Testis (tissue), 2 donors: ENCODE measurements at regions not wholly inside any gene's neighbourhood (a gene's known extent, or its start where the extent isn't known, plus 50 kb on each side); places are given as distances from the start of the nearest gene placed in this dataset.

Source experiments
- POLR2A ChIP-seq: fragments of 450-650 bp; IDR thresholded peaks from one replicate; pipeline ENCODE4 v1.6.1; 2017; ENCODE audit warnings: antibody characterized with exemption, mild to moderate bottlenecking, moderate library complexity
- TF ChIP-seq, protein P1 (sequence below), 3 experiments: fragments of 450-650 bp in 2 of 3; fragments of 200-600 bp in 1 of 3; sonication (generic) in 1 of 3; IDR thresholded peaks; one replicate each; pipeline ENCODE4 v1.5.1; 2016 to 2019; ENCODE audit warnings: antibody characterized with exemption in 3 of 3, mild to moderate bottlenecking in 2 of 3, moderate library complexity in 1 of 3

DNA sequence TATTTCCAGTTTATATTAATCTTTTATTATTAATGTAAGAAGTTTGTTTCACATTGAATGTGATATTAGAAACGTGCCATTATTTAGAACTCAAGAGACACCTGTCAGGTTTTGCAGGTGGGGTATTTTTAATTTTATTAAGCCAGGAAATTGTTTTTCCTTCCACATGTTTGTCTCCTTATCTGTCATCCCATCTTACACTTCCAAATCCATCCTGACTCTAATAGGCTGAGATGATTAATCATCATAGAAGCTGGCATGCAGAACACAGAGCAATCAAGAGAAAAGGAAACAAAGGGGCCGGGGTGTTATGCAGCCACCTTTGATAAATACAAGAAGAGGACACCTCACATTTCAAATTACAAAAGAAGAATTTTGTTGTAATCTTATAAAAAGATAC, 506.5 kb downstream of the ISL1 start:
- no peak for TF ChIP-seq POLR2A
- TF ChIP-seq, protein P1, sequence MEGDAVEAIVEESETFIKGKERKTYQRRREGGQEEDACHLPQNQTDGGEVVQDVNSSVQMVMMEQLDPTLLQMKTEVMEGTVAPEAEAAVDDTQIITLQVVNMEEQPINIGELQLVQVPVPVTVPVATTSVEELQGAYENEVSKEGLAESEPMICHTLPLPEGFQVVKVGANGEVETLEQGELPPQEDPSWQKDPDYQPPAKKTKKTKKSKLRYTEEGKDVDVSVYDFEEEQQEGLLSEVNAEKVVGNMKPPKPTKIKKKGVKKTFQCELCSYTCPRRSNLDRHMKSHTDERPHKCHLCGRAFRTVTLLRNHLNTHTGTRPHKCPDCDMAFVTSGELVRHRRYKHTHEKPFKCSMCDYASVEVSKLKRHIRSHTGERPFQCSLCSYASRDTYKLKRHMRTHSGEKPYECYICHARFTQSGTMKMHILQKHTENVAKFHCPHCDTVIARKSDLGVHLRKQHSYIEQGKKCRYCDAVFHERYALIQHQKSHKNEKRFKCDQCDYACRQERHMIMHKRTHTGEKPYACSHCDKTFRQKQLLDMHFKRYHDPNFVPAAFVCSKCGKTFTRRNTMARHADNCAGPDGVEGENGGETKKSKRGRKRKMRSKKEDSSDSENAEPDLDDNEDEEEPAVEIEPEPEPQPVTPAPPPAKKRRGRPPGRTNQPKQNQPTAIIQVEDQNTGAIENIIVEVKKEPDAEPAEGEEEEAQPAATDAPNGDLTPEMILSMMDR (IDR thresholded peaks at IDR 0.05): no peak
